Mucosa of descending colon (tissue), 3 donors: ENCODE measurements at regions not wholly inside any gene's neighbourhood (a gene's known extent, or its start where the extent isn't known, plus 50 kb on each side); places are given as distances from the start of the nearest gene placed in this dataset.
A peak's percentile ranks its signal among the peaks of the same experiment; 100 is the strongest.

Source experiments
- ATAC-seq: fragments of 200-7000 bp; cut with Tn5 transposase; one replicate; pipeline ENCODE4 v1.9.1; 2020; ENCODE audit warnings: mild to moderate bottlenecking, moderate library complexity
- DNase-seq, 3 donors: peaks; one replicate each; pipeline ENCODE4 v3.0.0-alpha.2; 2020
- H3K36me3 ChIP-seq: fragments of 200-600 bp; one replicate; pipeline ENCODE4 v1.8.0; 2021; ENCODE audit warnings: low read depth, mild to moderate bottlenecking
- H3K4me1 ChIP-seq: fragments of 200-600 bp; one replicate; pipeline ENCODE4 v1.8.0; 2021; ENCODE audit warnings: low read depth, mild to moderate bottlenecking
- H3K4me3 ChIP-seq: fragments of 200-600 bp; one replicate; pipeline ENCODE4 v1.8.0; 2021; ENCODE audit warnings: mild to moderate bottlenecking
- H3K9me3 ChIP-seq: fragments of 200-600 bp; one replicate; pipeline ENCODE4 v1.8.0; 2021; ENCODE audit warnings: mild to moderate bottlenecking
- intact Hi-C, 2 donors: fragments of 100-400 bp; cut with DNase I in 1 of 2; cut with micrococcal nuclease in 1 of 2; formaldehyde crosslinking; loops; one replicate each; pipeline versions ENCODE4 v1.11.0 to v1.11.1; 2022; cut with DNase I, micrococcal nuclease
- TF ChIP-seq, protein P1 (sequence below): fragments of 200-600 bp; IDR thresholded peaks from one replicate; pipeline ENCODE4 v1.8.0; 2022; ENCODE audit warnings: antibody characterized with exemption, mild to moderate bottlenecking
- donor health status: DM: no; HTN: no; CAD: no; lungs with moderate emphysema.
- donor health status: DM: no; HTN: no; CAD: no.
- donor health status: DM: no; HTN: yes; CAD: no.

DNA sequence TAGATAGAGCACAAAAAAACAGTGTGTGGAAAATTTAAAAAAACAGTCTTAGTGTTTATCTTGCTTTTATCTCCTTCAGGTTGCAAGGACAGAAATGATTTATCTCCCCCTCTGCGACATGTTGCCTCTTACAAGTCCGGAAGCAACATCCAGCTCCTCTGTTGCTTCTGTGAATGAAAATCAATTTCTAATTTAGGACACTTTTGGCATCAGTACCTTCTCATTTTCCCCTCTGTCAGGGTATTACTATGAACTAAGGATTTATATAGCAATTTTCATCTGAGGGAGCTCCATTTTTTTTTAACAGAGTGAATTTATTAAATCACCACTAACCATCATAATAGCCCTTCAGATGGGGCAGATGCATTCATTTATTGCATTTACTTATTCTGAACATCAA is 116.6 kb upstream of the PLXNC1 start:
- ATAC-seq (no peak), DNase-seq (no peak)
- Histone ChIP-seq H3K36me3 (no peaks in the 10 kb centered on the region), H3K4me1 (no peaks in the 10 kb centered on the region), H3K4me3 (no peak overlapping the region), H3K9me3 (no peaks in the 10 kb centered on the region)
- TF ChIP-seq, protein P1, sequence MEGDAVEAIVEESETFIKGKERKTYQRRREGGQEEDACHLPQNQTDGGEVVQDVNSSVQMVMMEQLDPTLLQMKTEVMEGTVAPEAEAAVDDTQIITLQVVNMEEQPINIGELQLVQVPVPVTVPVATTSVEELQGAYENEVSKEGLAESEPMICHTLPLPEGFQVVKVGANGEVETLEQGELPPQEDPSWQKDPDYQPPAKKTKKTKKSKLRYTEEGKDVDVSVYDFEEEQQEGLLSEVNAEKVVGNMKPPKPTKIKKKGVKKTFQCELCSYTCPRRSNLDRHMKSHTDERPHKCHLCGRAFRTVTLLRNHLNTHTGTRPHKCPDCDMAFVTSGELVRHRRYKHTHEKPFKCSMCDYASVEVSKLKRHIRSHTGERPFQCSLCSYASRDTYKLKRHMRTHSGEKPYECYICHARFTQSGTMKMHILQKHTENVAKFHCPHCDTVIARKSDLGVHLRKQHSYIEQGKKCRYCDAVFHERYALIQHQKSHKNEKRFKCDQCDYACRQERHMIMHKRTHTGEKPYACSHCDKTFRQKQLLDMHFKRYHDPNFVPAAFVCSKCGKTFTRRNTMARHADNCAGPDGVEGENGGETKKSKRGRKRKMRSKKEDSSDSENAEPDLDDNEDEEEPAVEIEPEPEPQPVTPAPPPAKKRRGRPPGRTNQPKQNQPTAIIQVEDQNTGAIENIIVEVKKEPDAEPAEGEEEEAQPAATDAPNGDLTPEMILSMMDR, result no peak
- intact Hi-C loops, result no loop called here

DNA sequence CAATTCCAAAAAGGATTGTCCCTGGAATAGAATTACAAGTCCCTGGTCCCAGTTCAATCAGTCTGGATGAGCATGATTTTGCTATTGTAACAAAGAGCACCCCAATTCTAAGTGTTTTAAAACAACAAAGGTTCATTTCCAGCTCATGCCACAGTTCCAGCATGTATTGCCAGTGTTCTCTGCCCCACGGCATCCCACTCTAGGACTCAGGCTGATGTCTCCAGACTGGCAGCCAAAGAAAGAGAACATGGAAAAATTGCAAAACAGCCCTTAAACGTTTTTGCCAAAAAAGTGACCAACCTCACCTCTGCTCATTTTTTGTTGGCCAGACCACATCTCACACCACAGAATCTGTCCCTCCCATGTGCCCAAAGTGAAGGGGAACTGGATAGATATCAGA is 116.0 kb upstream of the PLXNC1 start:
- DNase-seq (no peak), ATAC-seq (no peak)
- TF ChIP-seq, protein P1, result no peak
- no peaks in the 10 kb centered on the region for H3K36me3 ChIP-seq
- no peaks in the 10 kb centered on the region for H3K9me3 ChIP-seq
- no peaks in the 10 kb centered on the region for H3K4me1 ChIP-seq
- intact Hi-C loops, result no loop called here
- H3K4me3 ChIP-seq, result no peak overlapping the region

DNA sequence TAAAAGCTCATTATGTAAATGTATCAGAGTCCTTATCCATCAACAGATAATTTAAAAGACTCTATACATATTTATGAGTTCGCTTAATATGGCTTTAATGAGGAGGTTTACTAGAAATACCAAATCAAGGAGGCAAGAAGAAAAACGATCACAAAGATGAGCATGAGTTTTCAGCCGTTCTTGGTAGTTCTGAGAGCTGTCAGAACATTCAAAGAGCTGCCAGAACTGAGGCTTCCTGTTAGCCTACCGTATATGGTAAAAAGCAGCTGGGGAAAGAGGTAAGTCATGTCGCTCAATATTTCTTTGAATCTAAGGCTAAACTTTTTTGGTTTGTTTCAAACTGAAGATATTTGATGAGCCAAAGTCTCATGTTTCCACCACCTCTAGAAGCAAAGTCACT is 115.3 kb upstream of the PLXNC1 start:
- H3K4me3 ChIP-seq, result no peak overlapping the region
- ATAC-seq, result no peak
- no peaks in the 10 kb centered on the region for H3K4me1 ChIP-seq
- no peak for DNase-seq
- no peaks in the 10 kb centered on the region for H3K36me3 ChIP-seq
- TF ChIP-seq, protein P1, result no peak
- H3K9me3 ChIP-seq, result no peaks in the 10 kb centered on the region
- intact Hi-C loops, result no loop called here

DNA sequence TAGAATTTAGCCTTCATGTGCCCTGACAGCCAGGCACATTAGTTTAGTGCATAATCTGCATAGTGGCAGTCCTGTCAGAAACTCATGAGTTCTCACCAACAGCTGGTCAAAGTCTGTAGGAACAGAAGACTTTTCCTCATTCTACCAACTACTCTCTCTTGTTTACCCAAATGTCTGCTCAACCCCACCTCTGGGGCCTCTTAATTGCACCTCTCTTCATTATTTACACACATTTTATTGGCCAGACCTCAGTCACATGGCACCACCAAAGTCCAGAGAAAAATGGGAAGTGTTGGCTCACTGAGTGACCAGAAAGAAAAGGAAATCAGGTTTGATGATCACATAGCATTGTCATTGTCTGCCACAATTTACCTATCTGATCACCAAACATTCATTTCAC is 114.6 kb upstream of the PLXNC1 start:
- no peaks in the 10 kb centered on the region for H3K4me1 ChIP-seq
- H3K4me3 ChIP-seq, result no peak overlapping the region
- peak in 1 of 3 donors; percentile 23 for DNase-seq
- TF ChIP-seq, protein P1, result no peak
- peak; percentile 84 for ATAC-seq
- no peaks in the 10 kb centered on the region for H3K9me3 ChIP-seq
- intact Hi-C loops, result no loop called here
- H3K36me3 ChIP-seq, result no peaks in the 10 kb centered on the region

DNA sequence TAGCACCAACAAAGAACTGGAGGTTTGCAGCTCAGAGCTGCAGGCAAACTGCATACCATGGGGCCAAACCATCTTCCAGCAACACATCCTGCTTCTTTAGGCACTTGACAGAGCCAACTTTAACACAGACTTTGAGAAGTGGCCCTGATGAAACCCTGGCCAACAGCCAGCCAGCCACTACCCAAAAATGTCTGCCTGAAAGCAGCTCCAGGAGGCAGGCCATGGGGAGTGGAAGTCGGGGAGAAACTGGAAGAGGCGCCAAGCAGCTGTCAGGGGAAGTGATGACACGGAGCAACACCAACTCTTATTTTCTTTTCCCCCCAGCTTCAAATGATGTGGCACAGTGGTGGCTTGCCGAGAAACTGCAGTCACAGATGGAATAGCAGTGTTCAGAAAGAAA is 110.9 kb upstream of the PLXNC1 start:
- Histone ChIP-seq H3K4me1 (no peaks in the 10 kb centered on the region), H3K4me3 (no peak overlapping the region), H3K9me3 (no peaks in the 10 kb centered on the region), H3K36me3 (no peaks in the 10 kb centered on the region)
- no peak for ATAC-seq
- DNase-seq, result no peak
- intact Hi-C loops, result no loop called here
- TF ChIP-seq, protein P1, result no peak

DNA sequence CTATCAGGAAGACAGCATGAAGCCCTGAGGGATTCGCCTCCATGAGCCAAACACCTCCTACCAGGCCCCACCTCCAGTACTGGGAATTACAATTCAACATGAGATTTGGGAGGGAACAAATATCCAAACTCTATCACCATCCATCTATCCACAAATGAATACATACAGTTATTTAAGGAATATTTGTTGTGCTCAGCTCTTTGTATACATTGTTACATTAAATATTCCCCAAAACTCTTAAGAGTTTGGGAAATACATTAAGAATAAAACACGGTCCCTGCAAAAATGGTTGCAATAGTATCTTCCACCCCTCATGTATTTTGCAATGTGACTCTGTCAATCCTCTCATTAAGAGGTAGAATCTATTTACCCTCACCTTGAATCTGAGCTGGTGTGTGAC is 109.8 kb upstream of the PLXNC1 start:
- TF ChIP-seq, protein P1, result no peak
- ATAC-seq, result no peak
- intact Hi-C loops, result no loop called here

More for the DNA sequence above, 109.8 kb upstream of the PLXNC1 start:
- H3K4me3 ChIP-seq, result no peak overlapping the region
- no peaks in the 10 kb centered on the region for H3K4me1 ChIP-seq
- DNase-seq, result no peak
- no peaks in the 10 kb centered on the region for H3K9me3 ChIP-seq
- H3K36me3 ChIP-seq, result no peaks in the 10 kb centered on the region
